ENCODE measurements at regions not wholly inside any gene's neighbourhood (a gene's known extent, or its start where the extent isn't known, plus 50 kb on each side); places are given as distances from the start of the nearest gene placed in this dataset.

DNA sequence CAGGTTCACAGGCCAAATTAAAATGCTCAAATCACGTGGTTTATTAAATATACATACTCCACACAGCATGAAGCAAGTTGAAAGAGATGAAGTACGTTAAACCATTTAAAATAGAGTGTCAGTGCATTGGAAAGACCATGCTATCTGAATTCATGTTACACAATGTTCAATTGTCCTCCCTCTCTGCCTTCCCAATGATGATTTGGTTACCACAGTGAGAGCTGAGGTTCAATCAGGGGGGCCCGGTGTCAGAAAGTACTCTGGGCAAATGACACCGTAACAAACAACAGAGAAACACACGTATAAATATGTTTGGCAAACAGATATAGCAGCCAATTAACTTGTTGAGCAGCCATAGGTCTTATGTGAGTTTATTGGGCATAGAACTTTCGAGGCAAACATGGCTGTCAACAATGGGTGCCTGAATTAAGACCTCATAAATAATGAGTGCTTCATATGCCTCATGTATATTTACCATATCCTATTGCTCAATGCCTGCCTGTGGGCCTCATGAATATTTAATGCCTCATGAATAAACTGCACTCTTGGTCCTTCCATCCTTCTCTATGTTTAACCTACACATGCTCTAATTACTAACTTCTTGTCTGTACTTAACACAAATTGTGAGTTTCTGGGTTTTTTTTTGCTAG is 641.5 kb downstream of the PLOD2 start:
- DNase-seq = no peak

DNA sequence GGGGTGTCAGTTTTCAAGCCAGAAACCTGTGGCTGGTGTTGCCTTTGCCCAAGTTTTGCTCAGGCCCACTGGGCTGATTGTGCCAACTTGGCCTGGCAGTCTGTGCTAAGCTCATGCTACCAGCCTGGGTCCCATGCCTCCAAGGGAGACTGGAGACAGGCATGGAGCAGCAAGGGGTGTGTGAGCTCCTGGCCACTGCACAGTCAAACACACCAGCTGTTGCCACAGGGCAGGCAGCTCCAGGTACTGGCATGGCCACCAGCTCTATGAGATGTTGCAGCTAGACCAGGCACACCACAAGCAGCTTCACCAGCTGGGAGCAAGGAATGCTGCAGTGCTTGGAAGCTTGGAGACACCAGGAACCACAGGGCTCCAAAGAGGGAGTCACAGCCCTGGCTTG is 638.8 kb downstream of the PLOD2 start:
- no peak for DNase-seq

DNA sequence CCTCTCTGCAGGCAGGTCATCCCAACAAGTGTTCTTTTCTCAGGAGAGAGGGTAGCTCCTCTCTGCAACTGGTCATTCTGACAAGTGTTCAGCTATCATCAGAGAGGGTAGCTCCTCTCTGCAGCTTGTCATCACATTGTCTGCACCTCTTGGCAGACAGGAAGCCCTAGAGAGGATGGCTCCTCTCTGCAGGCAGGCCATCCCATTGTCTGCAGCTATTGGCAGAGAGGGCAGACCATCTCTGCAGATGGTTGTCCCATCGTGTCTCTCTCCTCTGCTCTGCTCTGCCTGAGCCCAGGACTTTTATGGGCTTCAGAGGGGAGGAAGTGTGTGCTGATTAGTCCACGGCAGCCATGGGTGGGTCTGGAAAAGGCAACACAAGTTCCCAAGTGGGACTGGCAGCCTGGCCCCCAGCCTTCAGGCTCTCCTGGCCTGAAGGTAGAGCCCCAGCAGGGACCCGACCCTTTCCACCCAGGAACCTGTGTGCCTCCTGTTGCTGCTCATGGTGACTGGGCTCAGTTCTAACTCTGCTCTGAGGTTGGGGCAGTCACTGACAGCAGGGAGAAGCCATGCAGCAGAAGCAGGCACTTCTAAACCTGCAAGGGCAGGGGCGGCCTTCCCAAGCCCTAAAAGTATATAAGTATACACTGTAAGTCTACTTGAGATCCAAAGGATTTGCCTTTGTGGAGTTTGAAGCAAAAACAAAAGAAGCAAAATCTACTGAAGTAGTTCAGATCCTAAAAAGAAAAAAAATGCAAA is 637.9 kb downstream of the PLOD2 start:
- DNase-seq = no peak

DNA sequence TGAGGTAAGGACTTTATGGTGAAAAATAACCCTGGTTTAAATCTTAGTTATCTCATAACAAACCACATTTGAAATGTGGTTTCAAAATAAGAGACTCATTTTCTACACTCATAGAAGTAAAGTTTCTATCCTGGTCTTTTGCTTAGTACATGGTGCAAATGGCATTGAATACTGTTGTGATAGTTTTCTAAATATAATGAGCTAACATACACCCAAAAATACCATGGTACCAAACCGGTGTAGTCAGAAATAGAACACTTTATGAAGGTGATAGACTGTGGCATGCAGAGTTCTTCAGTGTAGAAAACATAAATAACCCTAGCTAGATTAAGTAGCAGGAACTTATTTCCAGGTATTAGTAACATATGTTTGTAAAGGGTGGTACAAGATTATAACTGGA is 629.4 kb downstream of the PLOD2 start:
- DNase-seq = no peak

DNA sequence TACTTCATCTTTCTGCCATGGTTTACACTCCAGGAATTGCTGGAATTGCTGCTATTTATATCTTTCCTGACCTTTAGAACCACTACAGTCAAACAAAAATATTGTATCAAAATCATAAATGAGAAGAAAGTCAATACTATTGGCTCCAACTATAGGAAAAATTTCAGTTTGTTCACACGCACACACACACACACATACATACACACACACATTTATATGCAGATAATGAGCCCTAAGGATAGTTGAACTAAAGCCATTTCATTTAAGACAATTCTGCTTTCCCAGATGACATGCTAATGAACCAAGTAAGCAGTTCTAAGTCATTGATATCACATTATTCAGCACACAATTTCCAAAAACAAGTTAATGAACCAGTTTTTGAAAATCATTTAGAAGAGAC is 627.3 kb downstream of the PLOD2 start:
- no peak for DNase-seq

DNA sequence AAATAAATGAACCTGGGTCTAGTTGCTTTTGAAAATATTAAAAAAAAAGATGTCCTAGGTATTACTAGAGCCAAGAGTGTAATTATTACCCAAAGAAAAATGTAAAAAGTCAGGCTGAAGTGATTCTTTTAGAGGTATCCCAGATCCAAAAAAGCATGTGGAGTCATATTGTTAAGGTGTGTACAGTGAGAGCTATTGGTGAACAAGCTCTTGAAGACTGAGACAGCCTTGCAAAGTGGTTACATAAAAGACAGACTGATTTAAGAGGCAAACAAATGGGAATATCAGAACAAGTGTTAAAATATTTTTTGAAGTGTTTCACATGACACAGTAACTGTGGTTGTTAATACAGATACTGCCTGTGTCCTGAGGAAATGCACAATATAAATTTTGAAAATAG is 624.5 kb downstream of the PLOD2 start:
- DNase-seq = no peak

DNA sequence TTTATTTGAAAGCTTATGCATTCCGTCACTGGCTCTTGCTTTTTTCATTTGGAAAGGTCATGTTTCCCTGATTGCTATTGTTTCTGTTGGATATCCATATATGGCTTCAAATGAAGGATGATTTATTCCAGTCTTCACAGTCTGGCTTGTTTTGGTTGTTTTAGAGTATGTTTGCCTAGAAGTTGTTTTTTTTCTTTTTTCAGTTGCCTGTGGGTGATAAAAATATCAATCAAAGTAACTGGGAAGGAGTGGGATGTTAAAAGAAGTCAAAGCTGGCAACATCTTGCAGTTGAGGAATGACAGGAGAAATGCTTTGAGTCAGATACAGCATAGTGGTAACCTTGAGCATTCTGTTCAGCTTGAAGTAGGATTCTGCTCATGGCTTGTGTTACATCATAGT is 610.5 kb downstream of the PLOD2 start:
- no peak for DNase-seq

DNA sequence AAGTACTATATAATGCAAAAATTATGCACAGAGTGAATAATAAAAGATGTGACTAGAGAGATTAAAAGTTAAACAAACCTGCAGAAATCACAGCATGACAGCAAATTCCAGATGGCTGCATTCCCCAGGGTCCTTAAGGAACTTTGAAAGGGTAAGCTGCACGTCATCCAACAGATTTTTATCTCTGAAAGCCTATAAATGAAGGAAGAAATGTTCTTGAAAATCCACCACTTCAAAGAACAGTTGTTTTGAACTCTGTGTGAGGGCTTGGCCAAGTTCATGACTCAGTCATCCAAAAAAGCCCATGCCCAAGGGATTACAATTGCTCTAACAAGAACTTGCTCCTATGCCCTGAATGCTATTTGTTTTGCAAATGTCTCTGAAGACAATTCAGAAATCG is 603.6 kb downstream of the PLOD2 start:
- no peak for DNase-seq

DNA sequence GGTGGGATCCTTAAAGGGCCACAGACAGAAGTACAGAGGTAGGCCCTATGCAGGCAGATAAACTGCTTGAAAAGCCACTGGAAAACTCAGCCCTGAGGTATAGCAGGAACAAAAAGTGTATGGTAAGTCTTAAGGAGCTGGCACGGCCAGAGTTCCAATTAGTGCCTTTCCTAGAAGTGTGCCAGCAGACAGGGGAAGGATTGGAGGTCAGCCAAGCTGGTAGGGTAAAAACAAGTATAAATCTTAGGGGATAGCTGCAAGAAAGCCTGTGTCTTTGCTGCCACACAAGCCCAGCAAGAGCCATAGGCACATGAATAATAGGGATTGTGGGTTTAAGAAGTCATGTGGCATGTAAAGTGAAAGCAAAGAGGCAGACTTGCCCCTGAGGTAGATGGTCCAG is 582.5 kb downstream of the PLOD2 start:
- DNase-seq = no peak

DNA sequence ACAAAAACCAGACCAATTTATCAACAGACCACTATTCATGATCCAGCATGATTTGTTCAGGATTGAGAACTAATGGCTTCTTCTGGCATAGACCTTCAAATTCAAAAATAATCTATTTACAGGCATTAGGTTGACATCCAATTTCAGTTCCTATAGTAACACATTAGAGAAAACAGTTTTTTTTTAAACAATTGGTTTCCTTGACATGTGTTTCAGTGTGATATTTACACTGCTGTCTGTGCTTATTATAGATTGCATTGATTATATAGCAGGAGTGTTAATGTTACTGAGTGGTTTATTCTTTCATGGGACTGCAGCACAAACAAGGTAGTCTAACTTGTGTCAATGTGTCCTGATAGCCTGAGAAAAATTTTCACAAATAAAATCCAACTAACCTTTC is 579.3 kb downstream of the PLOD2 start:
- no peak for DNase-seq

DNA sequence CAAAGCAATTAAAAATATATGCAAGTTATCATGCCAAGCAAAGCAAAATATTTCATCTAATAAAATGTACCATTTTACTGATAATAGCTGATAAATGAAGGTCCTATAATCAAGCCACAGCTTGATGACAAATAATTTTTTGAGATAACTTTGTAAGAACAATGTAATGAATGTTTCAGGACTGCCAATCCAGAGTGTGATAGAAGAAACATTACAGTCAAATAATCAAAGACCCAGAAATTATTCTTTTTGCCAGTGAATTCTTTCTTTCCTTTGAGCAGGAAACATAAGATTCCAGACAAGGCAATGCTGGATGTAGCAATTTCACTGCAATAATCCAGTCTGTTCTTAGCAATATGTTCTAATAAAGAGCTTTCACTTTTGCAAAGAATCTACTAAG is 556.1 kb downstream of the PLOD2 start:
- no peak for DNase-seq

DNA sequence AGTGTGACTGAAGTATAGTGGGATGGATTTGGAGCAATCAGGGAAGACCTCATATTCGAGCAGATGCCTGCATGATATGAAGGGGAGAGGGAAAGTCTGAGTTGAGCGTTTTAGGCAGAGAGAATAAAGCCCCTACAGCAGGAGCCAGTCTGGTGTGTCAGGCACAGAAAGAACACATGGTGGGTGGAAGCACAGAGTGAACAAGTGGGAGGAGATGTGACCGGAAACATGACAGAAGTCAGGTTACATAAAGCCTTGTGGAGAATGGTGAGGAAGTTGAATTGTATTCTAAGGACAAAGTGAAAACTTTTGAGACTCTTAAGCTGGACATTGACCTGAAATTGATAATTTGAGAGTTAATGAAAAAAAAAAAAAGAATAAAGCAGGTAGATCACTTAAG is 541.0 kb downstream of the PLOD2 start:
- peak in 2 of 56 donors; percentile 4 to 9 for DNase-seq

DNA sequence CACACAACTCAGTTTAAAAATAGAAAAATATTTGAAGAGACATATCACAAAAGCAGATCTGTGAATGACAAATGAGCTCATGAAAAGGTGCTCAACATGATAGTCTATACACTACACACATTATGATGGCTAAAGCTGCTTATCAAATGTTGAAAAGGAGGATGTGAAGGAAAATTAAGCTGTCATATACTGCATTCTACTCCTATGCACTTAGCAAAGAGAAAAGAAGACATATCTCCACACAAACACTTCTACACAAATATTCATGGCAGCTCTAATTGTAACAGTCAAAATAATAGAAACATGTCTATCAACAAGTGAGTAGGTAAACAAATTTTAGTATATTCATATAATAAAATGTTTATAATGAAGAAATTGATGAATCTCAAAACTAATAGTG is 540.5 kb downstream of the PLOD2 start:
- DNase-seq = no peak

DNA sequence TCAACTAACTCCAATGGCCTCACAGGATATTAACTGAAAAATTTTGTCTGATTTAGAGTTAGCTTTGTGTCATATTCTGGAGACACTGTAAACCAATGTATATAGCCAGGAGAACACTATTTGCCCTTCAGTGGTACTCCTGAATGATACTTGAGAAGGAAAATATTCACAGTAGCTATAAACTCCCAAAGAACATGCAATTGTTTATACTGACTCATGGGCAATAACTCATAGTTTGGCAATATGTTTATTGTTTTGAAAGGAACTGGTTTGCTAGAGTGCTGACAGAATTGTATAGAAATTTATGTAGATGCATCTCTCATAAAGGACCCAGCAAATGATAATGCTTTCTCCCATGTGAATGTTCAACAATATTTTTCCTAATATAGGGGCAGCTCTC is 537.6 kb downstream of the PLOD2 start:
- no peak for DNase-seq

DNA sequence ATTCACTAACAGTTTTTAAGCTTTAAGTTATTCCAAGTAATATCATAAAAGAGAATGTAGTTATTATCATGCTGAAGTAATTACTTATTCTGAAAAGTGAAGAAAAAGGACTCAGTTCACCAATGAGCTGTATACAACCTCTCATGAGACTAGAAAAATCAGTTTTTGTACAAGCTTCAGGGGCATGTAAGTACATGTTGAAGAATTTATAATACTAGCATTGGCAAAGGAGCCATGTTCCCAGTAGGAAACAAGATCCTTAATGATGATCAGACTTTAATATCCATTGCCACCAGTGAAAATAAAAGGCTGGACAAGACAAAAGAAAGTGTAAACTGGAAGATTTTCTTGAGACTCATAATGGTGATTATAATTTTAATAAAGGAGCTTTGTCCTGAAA is 532.8 kb downstream of the PLOD2 start:
- DNase-seq = no peak

DNA sequence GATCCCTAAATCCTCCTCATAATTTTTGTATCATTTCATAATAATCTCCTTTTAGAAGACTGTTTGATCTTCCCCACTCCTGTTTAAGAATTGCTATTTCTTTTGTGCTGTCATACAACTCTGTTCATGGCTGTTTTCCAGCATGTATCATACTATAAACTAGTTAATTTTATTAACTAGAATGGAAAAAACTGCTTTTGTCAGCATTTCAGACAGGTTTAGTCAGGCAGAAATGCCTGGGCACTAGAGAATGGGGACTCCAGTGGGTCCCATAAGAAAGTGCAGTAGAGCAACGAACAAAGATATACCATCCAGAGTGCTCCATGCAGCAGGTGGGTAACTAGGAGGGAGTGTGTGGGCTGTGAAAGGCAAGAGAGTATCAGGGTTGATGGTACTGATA is 523.9 kb downstream of the PLOD2 start:
- DNase-seq = no peak

DNA sequence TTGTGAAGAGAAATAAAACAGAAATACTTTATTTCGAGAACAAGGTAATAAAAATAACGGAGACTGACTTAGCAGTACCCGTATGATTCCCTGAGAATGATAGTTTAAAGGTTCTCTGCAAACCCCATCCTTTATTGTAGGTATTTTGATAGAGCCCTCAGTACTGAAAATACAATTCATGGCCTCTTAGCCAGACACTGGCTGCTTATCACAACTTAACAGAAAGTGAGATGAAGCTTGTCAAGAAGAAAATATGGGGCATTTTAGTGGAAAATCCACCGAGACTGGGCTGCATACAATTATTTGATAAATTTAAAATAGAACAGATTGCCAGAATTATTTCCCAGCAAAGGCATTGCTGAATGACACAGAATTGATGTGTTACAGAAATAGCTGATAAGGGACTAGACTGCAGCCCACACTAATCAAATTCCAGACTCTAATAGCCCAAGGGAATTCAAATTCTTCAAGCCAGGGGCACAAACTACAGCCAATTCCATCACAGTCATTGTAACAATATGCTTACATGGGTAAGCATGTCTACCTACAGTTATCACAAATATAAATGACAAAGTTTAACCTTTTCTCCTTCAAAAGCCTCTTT is 521.9 kb downstream of the PLOD2 start:
- no peak for DNase-seq

DNA sequence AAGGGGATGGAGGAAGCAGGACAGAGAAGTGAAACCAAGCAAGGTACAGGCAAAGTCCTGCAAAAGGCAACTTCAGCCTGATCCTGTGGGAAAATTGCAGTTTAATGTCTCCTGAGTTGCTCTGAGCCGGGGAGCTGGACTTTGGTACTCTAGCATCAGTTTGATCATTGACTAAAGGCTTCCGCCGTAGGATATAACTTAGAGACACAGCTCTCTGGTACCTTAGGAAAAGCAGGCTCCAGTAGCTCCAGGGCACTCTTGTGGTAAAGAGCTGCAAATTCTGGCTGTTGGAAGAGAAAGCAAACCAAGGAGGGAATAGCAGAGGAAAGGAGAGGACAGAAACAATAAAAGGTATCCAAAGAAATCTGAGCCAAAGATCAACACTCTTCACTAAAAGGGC is 521.1 kb downstream of the PLOD2 start:
- DNase-seq = no peak

DNA sequence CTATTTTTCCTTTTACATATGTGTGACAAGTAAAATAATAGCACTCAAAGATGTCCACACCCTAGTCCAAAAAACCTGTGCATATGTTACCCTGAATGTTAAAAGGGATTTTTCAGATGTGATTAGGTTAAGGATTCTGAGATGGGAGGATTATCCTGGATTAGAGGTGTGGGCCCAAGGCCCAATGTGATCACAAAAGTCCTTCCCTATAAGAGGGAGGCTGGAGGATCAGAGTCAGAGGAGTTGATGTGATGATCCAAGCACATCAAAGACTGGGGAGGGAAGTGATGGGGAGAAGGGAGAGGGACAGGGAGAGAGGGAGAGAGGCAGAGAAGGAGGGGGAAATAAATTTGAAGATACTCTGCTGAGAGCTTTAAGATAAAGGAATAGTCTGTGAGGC is 512.6 kb downstream of the PLOD2 start:
- DNase-seq = no peak

DNA sequence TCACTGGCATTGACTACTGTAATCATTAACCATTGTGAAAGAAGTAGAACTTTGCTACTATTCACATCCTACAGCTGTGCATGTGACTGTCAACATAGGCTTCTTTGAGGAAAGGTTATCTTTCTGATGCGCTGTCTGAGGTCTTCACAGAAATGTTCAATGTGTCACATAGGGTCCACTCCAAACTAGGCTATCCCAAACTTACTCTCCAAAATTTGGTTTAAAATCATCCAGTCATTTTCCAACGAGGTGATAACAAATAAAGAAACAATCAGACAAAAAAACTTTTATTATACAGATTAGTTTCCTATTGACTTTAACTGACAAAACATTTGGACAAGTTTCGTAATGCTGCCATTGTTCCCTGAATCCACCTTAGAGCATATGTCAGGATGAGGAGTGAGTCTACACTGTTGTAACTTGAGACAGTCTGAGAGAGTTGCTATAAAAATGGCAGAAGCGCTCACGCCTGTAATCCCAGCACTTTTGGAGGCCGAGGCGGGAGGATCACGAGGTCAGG is 511.6 kb downstream of the PLOD2 start:
- DNase-seq = no peak

DNA sequence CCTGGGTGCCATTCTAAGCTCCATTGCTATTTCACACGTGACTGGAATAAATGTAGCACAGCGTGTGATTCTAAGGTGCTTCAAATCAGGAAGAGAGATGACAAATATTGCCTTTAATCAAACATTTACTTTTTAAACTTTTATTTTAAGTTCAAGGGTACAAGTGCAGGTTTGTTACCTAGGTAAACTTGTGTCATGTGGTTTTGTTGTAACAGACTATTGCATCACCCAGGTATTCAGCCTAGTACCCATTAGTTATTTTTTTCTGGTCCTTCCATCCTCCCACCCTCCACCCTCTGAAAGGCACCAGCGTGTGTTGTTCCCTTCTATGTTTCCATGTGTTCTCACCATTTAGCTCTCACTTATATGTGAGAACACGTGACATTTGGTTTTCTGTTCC is 510.8 kb downstream of the PLOD2 start:
- no peak for DNase-seq

DNA sequence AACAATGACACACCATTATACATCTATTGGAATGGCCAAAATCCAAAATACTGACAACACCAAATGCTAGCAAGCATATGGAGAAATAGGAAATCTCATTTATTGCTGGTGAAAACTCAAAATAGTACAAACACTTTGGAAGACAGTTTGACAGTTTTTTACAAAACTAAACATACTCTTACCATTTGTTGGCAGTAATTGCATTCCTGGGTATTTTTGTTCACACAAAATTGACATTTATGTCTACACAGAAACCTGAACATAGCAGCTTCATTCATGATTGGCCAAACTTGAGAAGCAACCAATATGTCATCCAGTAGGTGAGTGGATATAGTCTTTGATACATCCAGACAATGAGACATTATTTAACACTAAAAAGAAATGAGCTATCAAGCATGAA is 489.9 kb downstream of the PLOD2 start:
- no peak for DNase-seq

DNA sequence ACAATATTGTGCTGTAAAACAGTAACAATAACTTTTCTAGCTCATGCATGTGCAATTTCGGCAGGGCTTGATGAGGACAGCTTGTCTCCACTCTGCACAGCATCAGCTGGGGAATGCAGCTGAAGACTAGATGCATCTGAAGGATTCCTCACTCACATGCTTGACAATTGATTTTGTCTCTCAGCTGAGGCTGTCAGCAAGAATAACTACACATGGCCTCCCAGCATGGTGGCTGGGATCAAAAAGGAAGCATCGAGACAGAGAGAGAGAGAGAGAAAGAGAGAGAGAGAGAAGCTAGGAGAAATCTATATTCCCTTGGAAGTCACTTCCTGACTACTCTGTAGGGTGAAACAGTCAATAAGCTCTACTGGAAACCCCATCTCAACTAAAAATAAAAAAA is 487.1 kb downstream of the PLOD2 start:
- no peak for DNase-seq

Measured in amygdala (tissue), 56 donors.